GM19468 (cell line): ENCODE measurements at regions not wholly inside any gene's neighbourhood (a gene's known extent, or its start where the extent isn't known, plus 50 kb on each side); places are given as distances from the start of the nearest gene placed in this dataset.

Experiments used
- ATAC-seq: cut with Tn5 transposase; IDR thresholded peaks from one replicate; pipeline ENCODE4 v1.9.1; 2021; ENCODE audit warnings: mild to moderate bottlenecking, moderate library complexity, moderate number of reproducible peaks; ENCODE audit not compliant: unreplicated experiment; ENCODE audit errors: extremely low read depth

- no peak for ATAC-seq
Measured at GRCh38 chr11:122189229-122189628, 73.2 kb upstream of the BLID start.

DNA sequence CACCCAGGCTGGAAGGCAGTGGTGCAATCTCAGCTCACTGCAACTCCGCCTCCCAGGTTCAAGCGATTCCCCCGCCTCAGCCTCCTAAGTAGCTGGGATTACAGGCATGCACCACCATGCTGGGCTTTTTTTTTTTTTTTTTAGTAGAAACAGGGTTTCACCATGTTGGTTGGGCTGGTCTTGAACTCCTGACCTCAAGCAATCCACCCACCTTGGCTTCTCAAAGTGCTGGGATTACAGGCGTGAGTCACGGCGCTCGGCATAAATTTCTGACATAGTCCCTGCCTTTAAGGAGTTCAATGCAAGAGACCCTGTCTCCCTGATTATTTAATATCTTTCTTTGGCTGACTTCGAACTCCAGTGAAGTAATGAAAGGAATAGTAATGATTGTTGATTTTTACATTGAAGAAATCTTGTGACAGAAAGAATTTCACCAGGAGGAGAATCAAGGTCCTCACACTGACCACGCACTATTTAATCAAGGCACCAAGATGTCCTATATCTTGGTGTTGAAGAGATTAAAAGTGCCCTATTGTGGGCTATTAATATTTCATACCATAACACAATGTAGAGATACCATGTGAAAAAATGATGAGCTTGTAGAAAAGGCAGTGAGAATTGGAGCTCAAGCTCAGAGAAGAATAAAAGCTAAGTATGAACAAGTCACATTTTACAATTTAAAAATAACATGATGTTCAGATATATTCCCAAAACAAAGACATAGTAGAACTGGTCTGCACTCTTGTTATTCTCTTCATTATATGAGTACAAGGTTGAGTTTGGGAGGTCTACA, 71.6 kb upstream of the BLID start:
- no peak for ATAC-seq

DNA sequence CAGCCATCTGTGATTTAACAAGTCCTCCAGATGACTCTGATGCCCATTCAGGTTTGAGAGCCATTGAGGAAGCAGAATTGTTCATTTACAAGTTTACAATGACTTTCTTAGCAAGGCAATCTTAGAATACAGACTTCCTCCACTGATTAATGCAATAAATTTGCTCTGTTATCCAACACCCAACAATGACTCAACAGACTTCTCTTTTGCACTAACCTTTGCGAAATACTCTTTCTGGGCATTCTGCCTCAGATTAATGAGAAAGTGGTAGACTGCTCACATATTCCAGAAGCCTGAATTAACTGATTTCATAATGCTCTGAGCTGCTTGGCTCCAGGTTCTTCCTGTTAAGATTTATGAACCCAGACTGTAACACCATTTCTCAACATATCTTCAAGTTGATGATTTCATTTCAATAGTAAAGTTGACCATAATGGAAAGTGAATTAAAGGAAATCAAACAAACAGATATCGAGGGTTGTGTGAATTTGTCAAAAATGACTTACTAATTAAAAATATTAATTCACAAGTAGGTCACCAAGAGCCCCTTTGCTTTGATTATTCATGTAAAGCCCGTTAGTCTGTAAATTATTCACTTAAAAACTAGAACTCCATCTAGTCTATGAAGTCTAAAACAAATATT, 70.5 kb upstream of the BLID start:
- ATAC-seq = no peak

GRCh38 chr11:122183933-122184332, 67.9 kb upstream of the BLID start:
- ATAC-seq = no peak

DNA sequence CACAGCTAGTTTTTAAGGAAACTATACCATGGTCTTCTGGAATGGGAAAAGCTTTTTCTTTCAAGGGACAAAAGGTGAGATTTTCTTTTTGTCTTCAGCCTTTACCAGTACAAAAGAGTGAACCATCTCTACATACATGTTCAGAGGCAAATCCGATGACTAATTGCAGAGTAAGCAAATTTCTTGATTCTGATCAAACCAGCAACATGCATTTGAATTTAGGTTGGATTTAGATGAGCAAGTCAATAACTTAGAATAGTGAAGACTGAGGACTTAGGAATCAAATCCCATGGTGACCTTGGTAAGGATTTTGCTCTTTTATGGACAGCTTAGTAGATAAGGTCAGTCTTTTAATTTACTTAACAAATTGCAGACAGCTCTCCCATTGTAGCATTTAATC, 65.9 kb upstream of the BLID start:
- no peak for ATAC-seq

- no peak for ATAC-seq
Measured at GRCh38 chr11:122181372-122181771, 65.4 kb upstream of the BLID start.

DNA sequence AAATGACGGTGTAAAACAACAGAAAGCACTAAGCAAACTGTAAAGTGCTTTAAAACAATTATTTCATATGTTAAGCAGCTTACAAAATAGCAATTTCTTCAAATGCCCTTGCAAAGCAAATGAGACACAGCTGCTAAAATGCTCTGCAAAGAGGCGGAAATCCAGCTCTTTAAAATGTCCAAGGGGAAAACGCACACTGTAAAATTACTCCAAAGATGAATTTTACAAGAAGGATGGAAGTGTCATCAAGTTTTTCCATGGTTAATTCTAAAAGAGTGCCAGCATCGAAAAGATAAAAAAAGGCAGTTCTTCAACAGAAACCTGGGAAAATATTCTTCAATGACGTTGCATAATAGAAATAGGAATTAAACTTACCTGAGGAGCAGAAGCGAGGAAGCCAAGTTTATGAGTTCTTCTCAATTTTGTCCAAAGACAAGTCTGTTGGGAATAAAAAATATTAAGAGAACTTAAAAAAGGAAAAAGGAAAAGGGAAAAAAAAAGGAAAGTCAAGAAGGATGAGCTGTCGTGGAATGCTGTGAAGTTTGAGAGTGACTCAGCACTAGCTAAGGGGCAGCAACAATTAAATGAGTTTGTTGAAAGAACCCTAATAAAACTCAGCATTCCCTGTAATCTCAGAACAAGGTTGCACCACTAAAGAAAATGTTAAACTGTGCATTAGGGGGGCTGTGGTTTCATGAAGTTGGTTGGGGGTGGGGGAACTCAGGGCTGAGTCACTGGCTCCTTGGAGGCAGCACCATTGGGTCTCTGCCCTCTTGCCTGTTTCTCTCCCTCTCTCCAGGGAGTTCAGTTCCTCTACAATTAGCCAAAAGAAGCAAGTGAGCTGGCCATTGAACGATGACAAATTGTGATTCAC, 64.2 kb upstream of the BLID start:
- ATAC-seq = no peak

- ATAC-seq = no peak
Measured at GRCh38 chr11:122178795-122179194, 62.8 kb upstream of the BLID start.

- ATAC-seq = no peak
Measured at GRCh38 chr11:122177238-122177637, 61.2 kb upstream of the BLID start.

DNA sequence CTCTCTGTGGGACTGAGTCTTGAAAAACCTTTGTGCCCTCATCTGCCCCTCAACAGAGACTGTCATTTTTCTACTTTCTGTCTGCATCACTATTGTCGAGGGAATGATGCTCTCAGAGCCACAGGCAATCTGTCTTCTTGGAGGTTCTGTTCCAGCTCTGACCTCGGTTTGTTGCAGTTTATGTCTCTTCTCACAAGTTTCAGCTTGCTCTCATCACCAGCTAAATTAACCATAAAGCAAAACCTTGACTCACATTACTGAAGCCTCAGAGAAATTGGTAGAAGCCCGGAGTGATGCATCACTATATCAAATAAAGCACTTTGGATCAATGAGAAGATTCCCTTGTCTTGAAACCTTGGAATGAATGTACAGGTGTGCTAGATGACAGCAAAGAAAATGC, 60.6 kb upstream of the BLID start:
- ATAC-seq = no peak

- ATAC-seq = no peak
Measured at GRCh38 chr11:122175306-122175705, 59.3 kb upstream of the BLID start.

DNA sequence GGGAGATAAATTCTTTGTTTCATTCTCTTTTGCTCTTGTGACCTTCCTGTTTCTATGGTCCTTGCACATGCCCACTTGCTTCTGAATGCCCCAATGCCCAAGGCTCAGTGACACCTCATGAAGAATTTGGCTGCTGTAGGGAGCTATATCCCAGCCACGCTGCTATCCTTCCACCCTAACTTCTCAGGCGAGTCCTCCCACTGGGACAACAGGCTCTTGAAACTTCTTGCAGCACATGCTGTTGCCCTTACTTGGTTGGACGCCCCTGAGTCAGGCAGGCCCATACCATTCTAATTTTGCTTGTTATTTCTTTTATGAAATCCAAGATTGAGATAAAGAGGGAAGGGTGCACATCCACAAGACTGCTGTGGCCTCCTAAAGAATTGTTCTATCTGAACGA, 57.6 kb upstream of the BLID start:
- no peak for ATAC-seq

DNA sequence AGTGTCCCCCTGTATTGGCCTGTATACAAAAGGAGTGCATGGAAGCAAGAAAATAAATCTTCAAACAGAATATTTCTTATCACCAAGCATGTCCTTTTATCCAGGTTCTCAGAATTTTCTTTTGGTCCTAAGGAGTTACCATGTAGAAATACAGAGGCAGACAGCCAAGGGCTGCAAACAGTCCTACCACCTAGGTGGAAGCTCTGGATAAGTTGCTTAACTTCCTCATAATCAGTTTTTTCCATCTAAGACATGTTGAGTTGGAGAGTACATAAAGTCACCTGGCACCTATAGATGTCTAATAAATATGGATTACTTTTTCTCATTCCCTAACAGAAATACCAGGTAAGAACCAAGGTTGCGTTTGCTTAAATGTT, 57.0 kb upstream of the BLID start:
- no peak for ATAC-seq

GRCh38 chr11:122172352-122173073, 56.5 kb upstream of the BLID start:
- no peak for ATAC-seq

DNA sequence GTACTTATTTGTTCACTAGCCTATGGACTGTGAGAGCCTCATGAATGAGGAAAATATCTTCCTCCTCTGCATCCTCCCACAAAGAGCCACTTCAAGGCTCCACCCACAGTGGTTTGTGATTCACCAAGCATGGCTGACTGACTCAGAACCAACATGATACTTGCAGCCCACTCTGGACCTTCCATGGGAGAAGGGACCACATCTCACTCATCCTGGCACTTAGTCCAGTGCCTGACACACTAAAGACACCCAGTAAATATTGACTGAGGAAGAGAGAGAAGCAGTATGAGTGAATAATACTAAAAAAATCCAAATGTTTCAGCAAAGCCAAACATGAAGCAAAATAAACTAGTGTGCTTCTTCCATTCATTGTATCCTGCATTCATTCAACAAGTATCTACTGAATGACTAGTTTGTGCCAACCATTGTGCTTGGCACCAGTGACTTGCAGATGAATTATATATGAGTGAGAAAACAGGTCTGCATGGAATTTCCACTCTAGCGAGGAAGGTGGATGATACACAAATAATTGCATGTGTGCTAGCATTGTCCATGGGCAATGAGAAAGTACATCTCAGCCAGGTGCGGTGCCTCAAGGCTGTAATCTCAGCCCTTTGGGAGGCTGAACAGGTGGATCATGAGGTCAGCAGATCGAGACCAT, 54.9 kb upstream of the BLID start:
- ATAC-seq = no peak

DNA sequence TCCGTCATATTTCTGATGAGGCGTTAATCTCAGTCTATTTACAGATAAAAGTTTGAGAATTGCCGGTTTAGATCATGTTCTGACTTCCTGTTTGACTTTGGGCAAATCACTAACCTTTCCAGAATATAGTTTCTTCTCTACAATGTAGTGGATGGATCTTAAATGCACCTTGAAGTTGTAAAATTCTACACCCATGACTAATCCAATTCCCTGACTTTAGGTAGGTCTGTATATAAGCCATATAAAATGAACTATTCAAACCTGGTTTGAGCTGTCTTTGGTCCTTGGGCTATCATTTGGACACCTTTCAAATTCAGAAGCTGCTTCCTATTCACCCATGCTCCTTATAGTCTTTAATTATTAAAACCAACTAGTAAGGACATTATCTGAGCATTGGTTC, 52.2 kb upstream of the BLID start:
- ATAC-seq = no peak

- ATAC-seq = no peak
Measured at GRCh38 chr11:122167100-122167499, 51.1 kb upstream of the BLID start.

DNA sequence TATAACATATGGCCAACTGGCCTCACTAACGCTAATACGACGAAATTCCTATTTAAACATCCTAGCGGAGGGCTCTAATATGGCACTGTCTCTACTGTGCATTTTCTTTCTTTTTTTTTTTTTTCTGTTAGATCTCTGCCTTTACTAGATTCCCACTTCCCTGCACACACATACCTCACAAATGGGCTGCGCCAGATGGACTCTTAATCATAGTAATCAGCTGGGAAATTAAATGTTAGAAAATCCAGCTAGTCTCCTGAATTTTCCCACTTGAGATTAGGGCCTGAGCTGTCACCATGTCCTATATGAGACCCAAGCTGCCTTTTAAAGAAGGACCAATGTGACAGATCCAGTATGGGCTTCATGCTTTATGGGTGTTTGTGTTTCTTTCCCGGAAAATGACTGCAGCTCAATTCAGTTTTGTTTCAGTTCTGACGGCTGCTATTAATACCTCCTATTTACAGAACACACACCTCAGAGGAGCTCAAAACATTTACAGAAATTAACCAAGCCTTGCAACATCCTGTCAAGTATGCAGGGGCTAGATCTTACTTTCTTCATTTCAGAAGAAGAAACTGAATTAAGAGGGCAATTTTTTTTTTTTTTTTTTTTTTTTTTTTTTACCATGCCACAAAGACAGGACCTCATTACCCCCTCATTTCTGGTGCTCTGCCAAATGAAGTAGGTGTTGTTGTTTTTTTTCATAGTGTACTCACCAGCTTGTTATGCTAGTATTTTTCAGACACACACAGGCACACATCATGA, 49.8 kb upstream of the BLID start:
- ATAC-seq = no peak
